D721Med (cell line): ENCODE measurements at regions not wholly inside any gene's neighbourhood (a gene's known extent, or its start where the extent isn't known, plus 50 kb on each side); places are given as distances from the start of the nearest gene placed in this dataset.
"Not testable (repeated sequence)": the region's sequence is repeated elsewhere in the genome, so short reads cannot be mapped to it uniquely, and the experiment has no call there.

Experiments
- DNase-seq: peaks from one replicate; pipeline ENCODE4 v3.0.0; 2011; ENCODE audit warnings: low spot score; ENCODE audit not compliant: insufficient read length
- FAIRE-seq: peaks from 2 replicates; lab custom pipeline; 2011; peaks lifted over from hg19 to GRCh38; lab: Jason Lieb, UNC
- CTCF ChIP-seq: IDR thresholded peaks from 2 replicates; pipeline ENCODE4 v1.5.1; 2012; ENCODE audit warnings: mild to moderate bottlenecking, control low read depth; ENCODE audit not compliant: insufficient read depth; ENCODE audit errors: missing control alignments

- DNase-seq, result no peak
- TF ChIP-seq CTCF, result no peak
- FAIRE-seq, result no peak
Observed at GRCh38 chr12:33044447-33044846, 147.9 kb upstream of the PKP2 start.

GRCh38 chr12:33041562-33041961 is 145.0 kb upstream of the PKP2 start:
- DNase-seq (no peak), FAIRE-seq (no peak)
- TF ChIP-seq CTCF, result no peak

GRCh38 chr12:33033999-33034398 is 137.4 kb upstream of the PKP2 start:
- not testable (repeated sequence) for FAIRE-seq, DNase-seq

GRCh38 chr12:33026791-33027190 is 130.2 kb upstream of the PKP2 start:
- DNase-seq (no peak), FAIRE-seq (no peak)
- no peak for TF ChIP-seq CTCF

GRCh38 chr12:33022724-33023123 is 126.1 kb upstream of the PKP2 start:
- not testable (repeated sequence) for DNase-seq, FAIRE-seq

- FAIRE-seq, DNase-seq: not testable (repeated sequence)
Observed at GRCh38 chr12:33017029-33017428, 120.5 kb upstream of the PKP2 start.

GRCh38 chr12:33012226-33012625 is 115.6 kb upstream of the PKP2 start:
- no peak for DNase-seq
- no peak for FAIRE-seq
- TF ChIP-seq CTCF, result no peak

- DNase-seq (no peak), FAIRE-seq (no peak)
- no peak for TF ChIP-seq CTCF
Observed at GRCh38 chr12:33006106-33006505, 109.5 kb upstream of the PKP2 start.

GRCh38 chr12:33000016-33000415 is 103.4 kb upstream of the PKP2 start:
- FAIRE-seq (no peak), DNase-seq (no peak)
- no peak for TF ChIP-seq CTCF
